BE2C (cell line): ENCODE measurements at regions not wholly inside any gene's neighbourhood (a gene's known extent, or its start where the extent isn't known, plus 50 kb on each side); places are given as distances from the start of the nearest gene placed in this dataset.
"Not testable (repeated sequence)": the region's sequence is repeated elsewhere in the genome, so short reads cannot be mapped to it uniquely, and the experiment has no call there.

Experiments used
- DNase-seq: peaks from one replicate; pipeline ENCODE4 v3.0.0-alpha.2; 2020
- H3K27me3 ChIP-seq: fragments of 250-450 bp; sonication (Bioruptor Pico); 2 replicates; pipeline ENCODE4 v1.5.1; 2020; ENCODE audit warnings: mild to moderate bottlenecking
- H3K36me3 ChIP-seq: fragments of 250-450 bp; sonication (Bioruptor Pico); 2 replicates; pipeline ENCODE4 v1.5.1; 2020; ENCODE audit warnings: mild to moderate bottlenecking
- H3K4me1 ChIP-seq: fragments of 250-450 bp; sonication (Bioruptor Pico); 2 replicates; pipeline ENCODE4 v1.5.1; 2020
- H3K4me3 ChIP-seq: 2 replicates; pipeline ENCODE4 v1.5.1; 2011; ENCODE audit warnings: low read depth, low read length
- H3K9me3 ChIP-seq: fragments of 250-450 bp; sonication (Bioruptor Pico); 2 replicates; pipeline ENCODE4 v1.5.1; 2020
- TF ChIP-seq, protein P1 (sequence below): IDR thresholded peaks from 2 replicates; pipeline ENCODE4 v1.5.1; 2012; ENCODE audit warnings: mild to moderate bottlenecking, low read depth, low read length

DNA sequence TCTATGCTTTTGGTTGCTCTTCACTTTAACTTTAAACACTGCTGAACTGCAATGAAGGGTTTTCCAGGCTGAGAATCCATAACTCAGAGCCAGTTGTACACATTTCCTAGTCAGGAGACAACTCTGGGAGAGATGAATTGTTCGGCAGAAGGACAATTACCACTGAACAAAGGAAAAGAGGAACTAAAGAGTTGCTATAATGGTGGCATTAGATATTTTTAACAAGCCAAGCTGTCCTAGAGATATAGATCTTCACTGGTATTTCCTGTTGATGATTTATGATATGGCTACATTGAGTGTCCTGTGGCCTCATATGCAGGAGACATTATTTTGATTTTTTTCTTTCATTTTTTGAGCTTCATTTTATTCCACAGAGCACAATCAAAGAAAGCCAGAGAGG lies 219.1 kb upstream of the PCSK5 start:
- Histone ChIP-seq H3K4me1 (no peaks in the 10 kb centered on the region), H3K4me3 (no peak overlapping the region), H3K36me3 (no peaks in the 10 kb centered on the region), H3K27me3 (no peaks in the 10 kb centered on the region), H3K9me3 (no peaks in the 10 kb centered on the region)
- TF ChIP-seq, protein P1, sequence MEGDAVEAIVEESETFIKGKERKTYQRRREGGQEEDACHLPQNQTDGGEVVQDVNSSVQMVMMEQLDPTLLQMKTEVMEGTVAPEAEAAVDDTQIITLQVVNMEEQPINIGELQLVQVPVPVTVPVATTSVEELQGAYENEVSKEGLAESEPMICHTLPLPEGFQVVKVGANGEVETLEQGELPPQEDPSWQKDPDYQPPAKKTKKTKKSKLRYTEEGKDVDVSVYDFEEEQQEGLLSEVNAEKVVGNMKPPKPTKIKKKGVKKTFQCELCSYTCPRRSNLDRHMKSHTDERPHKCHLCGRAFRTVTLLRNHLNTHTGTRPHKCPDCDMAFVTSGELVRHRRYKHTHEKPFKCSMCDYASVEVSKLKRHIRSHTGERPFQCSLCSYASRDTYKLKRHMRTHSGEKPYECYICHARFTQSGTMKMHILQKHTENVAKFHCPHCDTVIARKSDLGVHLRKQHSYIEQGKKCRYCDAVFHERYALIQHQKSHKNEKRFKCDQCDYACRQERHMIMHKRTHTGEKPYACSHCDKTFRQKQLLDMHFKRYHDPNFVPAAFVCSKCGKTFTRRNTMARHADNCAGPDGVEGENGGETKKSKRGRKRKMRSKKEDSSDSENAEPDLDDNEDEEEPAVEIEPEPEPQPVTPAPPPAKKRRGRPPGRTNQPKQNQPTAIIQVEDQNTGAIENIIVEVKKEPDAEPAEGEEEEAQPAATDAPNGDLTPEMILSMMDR, result no peak
- DNase-seq, result no peak

DNA sequence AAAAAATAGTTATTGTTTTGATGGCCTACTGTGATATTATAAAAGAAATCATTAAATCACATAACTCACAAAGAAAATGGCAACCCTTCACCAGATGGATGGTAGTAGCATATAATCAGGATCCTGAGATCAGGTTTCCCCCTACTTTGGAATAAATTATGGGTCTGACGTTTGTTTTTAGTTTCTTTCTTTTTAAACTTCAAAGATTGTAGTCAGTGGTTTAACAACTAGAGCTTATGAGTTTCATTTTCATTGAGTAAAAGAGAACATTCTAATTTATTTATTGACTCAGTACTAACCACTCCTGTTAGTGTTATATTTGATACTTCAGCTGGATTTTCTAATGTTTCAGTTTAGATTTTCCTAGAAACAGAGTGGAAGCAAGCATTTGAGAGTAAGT lies 218.0 kb upstream of the PCSK5 start:
- Histone ChIP-seq H3K36me3 (no peaks in the 10 kb centered on the region), H3K9me3 (no peaks in the 10 kb centered on the region)
- DNase-seq, result no peak

DNA sequence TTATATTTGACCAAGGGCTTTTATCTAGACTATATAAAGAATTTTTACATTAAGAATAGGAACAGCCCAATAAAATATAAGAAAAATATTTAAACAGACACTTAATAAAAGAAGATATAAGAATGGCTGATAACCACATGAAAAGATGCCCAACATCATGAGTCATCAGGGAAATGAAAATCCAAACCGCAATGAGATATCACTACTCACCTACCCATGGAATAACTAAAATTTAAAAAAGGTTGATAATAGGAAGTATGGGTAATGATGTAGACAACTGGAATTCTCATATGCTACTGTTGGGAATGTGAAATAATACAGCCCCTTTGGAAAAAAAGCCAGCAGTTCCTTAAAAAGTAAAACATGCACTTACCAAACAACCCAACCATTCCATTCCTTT lies 206.9 kb upstream of the PCSK5 start:
- no peaks in the 10 kb centered on the region for H3K9me3 ChIP-seq
- TF ChIP-seq, protein P1, result no peak

More for the DNA sequence above, 218.0 kb upstream of the PCSK5 start:
- no peak overlapping the region for H3K4me3 ChIP-seq
- TF ChIP-seq, protein P1, result no peak
- no peaks in the 10 kb centered on the region for H3K27me3 ChIP-seq
- no peaks in the 10 kb centered on the region for H3K4me1 ChIP-seq

DNA sequence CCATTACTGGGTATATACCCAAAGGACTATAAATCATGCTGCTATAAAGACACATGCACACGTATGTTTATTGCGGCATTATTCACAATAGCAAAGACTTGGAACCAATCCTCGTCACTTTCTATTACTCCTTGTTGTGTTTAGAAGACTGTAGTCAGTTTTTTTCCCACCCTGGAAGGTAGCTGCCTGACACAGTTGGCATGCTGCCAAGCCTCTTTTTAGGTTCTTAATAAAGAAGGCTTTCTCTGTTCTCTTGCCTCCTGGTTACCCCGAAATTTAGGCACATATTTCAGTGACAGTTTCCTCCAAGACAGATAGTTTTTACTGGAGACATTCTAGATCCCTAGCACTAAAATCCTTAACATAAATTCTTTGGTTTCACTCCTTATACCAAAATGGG lies 205.4 kb upstream of the PCSK5 start:
- H3K27me3 ChIP-seq, result no peaks in the 10 kb centered on the region
- H3K4me1 ChIP-seq, result no peaks in the 10 kb centered on the region
- no peaks in the 10 kb centered on the region for H3K36me3 ChIP-seq
- TF ChIP-seq, protein P1, result no peak
- no peaks in the 10 kb centered on the region for H3K9me3 ChIP-seq
- H3K4me3 ChIP-seq, result no peak overlapping the region
- no peak for DNase-seq

More for the DNA sequence above, 206.9 kb upstream of the PCSK5 start:
- Histone ChIP-seq H3K4me3 (no peak overlapping the region), H3K36me3 (no peaks in the 10 kb centered on the region), H3K27me3 (no peaks in the 10 kb centered on the region), H3K4me1 (no peaks in the 10 kb centered on the region)
- no peak for DNase-seq

DNA sequence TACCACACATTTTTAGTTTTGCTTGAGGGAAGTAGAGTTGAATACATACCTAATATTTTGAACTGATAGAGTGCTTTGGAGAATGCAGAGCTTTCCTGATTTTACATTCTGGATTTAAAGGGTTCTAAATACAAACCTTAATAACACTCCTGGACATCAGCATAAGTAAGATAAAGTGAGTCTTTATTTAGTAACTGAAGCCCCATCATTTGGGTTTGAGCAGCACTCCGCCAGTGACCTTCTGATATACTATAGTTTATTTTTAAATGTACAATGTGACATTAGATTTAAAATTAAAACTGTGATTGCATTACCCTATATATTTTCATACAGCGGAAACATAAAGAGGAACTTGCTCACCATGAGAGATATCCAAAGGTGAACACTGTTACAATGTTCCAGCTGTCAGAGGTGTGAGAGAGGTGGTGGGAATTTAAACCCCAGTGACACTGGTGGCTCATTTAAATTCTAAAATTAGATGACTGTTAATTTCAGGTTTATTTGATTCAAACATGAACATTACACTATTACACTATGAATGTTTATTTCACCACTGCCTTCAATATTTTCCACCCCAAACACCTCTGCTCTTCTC lies 203.0 kb upstream of the PCSK5 start:
- no peak for DNase-seq
- no peak overlapping the region for H3K4me3 ChIP-seq
- no peaks in the 10 kb centered on the region for H3K27me3 ChIP-seq
- no peaks in the 10 kb centered on the region for H3K4me1 ChIP-seq
- no peaks in the 10 kb centered on the region for H3K9me3 ChIP-seq
- TF ChIP-seq, protein P1, result no peak
- no peaks in the 10 kb centered on the region for H3K36me3 ChIP-seq

DNA sequence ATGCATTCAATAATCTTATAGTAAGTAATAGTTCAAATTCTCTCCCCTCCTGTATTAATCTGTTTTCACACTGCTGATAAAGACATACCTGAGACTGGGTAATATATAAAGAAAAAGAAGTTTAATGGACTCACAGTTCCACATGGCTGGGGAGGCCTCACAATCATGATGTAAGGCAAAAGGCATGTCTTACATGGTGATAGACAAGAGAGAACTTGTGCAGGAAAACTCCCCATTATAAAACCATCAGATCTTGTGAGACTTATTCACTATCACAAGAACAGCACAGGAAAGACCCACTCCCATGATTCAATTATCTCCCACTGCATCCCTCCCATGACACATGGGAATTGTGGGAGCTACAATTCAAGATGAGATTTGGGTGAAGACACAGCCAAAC lies 199.9 kb upstream of the PCSK5 start:
- H3K4me3 ChIP-seq, DNase-seq, H3K27me3 ChIP-seq, H3K4me1 ChIP-seq, H3K36me3 ChIP-seq, H3K9me3 ChIP-seq: not testable (repeated sequence)

DNA sequence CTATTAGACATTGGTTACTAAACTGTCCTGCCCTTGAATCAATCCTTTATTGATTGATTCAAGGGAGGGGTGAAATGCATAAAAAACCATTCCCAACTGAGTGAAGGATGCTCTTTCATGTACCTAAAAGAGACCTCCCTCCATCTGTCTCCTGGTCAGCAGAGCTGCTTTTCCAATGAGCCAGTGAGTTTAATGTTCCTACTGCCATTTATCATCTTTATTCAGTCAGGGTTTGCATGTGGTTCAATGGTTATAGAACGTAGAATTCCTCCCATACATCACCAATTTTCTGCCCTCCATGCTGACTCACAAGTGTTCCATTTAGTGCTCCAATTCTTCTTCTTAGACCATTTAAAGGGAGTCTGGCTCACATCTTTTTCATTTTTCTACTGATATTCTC lies 199.1 kb upstream of the PCSK5 start:
- Histone ChIP-seq H3K9me3 (no peaks in the 10 kb centered on the region), H3K4me3 (no peak overlapping the region), H3K27me3 (no peaks in the 10 kb centered on the region), H3K4me1 (no peaks in the 10 kb centered on the region), H3K36me3 (no peaks in the 10 kb centered on the region)
- DNase-seq, result no peak
- TF ChIP-seq, protein P1, result no peak
